K562 (cell line): ENCODE measurements at regions not wholly inside any gene's neighbourhood (a gene's known extent, or its start where the extent isn't known, plus 50 kb on each side); places are given as distances from the start of the nearest gene placed in this dataset.

ENCODE experiments used
- ATAC-seq: fragments of 200-7000 bp; cut with Tn5 transposase; 3 replicates; pipeline ENCODE4 v1.9.1; 2020; ENCODE audit warnings: moderate library complexity
- BruUV-seq: library from RNA; stranded (reverse); fragments of 400-500 nt; replicated peaks from 2 replicates; lab custom pipeline; 2021; lab: Mats Ljungman, UMichigan
- CTCF ChIA-PET: fragments of 300-600 bp; formaldehyde crosslinking; extraction: SDS; loops from one replicate; lab custom pipeline; 2021; ENCODE audit warnings: low intra/inter-chr PET ratio; lab: Yijun Ruan, JAX
- POLR2A ChIA-PET: fragments of 300-600, 350-650 bp; sonication (Branson Sonifier 250); formaldehyde crosslinking; extraction: SDS; loops from one replicate; lab custom pipeline; 2021; ENCODE audit warnings: antibody characterized with exemption, inconsistent platforms; lab: Yijun Ruan, JAX
- DNase-seq, 4 experiments: peaks; one replicate each; pipeline versions ENCODE4 v3.0.0 to v3.0.0-alpha.2; 2011 to 2018; ENCODE audit warnings: low spot score in 3 of 4, mixed read lengths in 3 of 4; ENCODE audit errors: extremely low read depth in 1 of 4
- FAIRE-seq: peaks from 2 replicates; lab custom pipeline; 2011; peaks lifted over from hg19 to GRCh38; lab: Jason Lieb, UNC
- H2AFZ ChIP-seq: 2 replicates; pipeline ENCODE4 v1.6.0; 2011; ENCODE audit warnings: low read depth, low read length, control low read depth, inconsistent platforms
- H3K27ac ChIP-seq: fragments of 200-600 bp; 3 replicates; pipeline ENCODE4 v1.8.0; 2011; ENCODE audit warnings: low read depth, mild to moderate bottlenecking, control low read depth, inconsistent platforms, low read length, moderate library complexity, mixed read lengths; ENCODE audit errors: extremely low read depth
- H3K27me3 ChIP-seq, 2 experiments: fragments of 300-600 bp in 1 of 2; 2 replicates in 1 of 2; 3 replicates in 1 of 2; pipeline versions ENCODE4 v1.6.0 to v1.8.0; 2011; ENCODE audit warnings: inconsistent platforms in 2 of 2, low read length in 2 of 2, mild to moderate bottlenecking in 1 of 2, mixed read lengths in 1 of 2, moderate library complexity in 1 of 2; ENCODE audit not compliant: control insufficient read depth in 2 of 2, insufficient read depth in 2 of 2
- H3K36me3 ChIP-seq: fragments of 300-600 bp; 3 replicates; pipeline ENCODE4 v1.8.0; 2011; ENCODE audit warnings: mild to moderate bottlenecking, low read length, inconsistent platforms; ENCODE audit not compliant: control insufficient read depth, insufficient read depth
- H3K4me1 ChIP-seq, 2 experiments: fragments of 200-600 bp in 1 of 2; replicated peaks in 1 of 2; 2 replicates in 1 of 2; 3 replicates in 1 of 2; pipeline versions ENCODE4 v1.5.1 to v1.8.0; 2011; ENCODE audit warnings: inconsistent platforms in 2 of 2, low read length in 2 of 2, mild to moderate bottlenecking in 1 of 2, mixed read lengths in 1 of 2, moderate library complexity in 1 of 2; ENCODE audit not compliant: control insufficient read depth in 2 of 2, insufficient read depth in 2 of 2
- H3K4me2 ChIP-seq: 2 replicates; pipeline ENCODE4 v1.6.1; 2011; ENCODE audit warnings: low read length, control low read depth, inconsistent platforms, mixed read lengths; ENCODE audit not compliant: insufficient read depth
- H3K4me3 ChIP-seq: fragments of 200-600 bp; sonication (generic), shearing (Covaris generic); 2 replicates; pipeline ENCODE4 v1.5.1; 2016; ENCODE audit warnings: control low read depth, inconsistent platforms
- H3K79me2 ChIP-seq: fragments of 200-600 bp; 3 replicates; pipeline ENCODE4 v1.8.0; 2011; ENCODE audit warnings: low read length, inconsistent platforms; ENCODE audit not compliant: control insufficient read depth, insufficient read depth
- H3K9ac ChIP-seq, 2 experiments: 2 replicates each; pipeline versions ENCODE4 v1.6.0 to v1.6.1; 2011; ENCODE audit warnings: low read depth in 2 of 2, low read length in 2 of 2, control low read depth in 1 of 2, inconsistent platforms in 1 of 2, mild to moderate bottlenecking in 1 of 2, mixed read lengths in 1 of 2; ENCODE audit not compliant: insufficient read depth in 1 of 2
- H3K9me1 ChIP-seq: one replicate; pipeline ENCODE4 v1.6.0; 2011; ENCODE audit warnings: inconsistent platforms, mild to moderate bottlenecking, low read length, moderate library complexity; ENCODE audit not compliant: control insufficient read depth, insufficient read depth
- H3K9me3 ChIP-seq: replicated peaks from 2 replicates; pipeline ENCODE4 v1.5.1; 2011; ENCODE audit warnings: low read depth, low read length, inconsistent platforms; ENCODE audit not compliant: control insufficient read depth, insufficient read depth
- H4K20me1 ChIP-seq: replicated peaks from 2 replicates; pipeline ENCODE4 v1.6.1; 2011; ENCODE audit warnings: low read length, inconsistent platforms, mixed read lengths; ENCODE audit not compliant: control insufficient read depth, insufficient read depth
- CTCFL ChIP-seq: IDR thresholded peaks from 2 replicates; pipeline ENCODE4 v1.6.1; 2011; ENCODE audit warnings: borderline replicate concordance, low read depth, mild to moderate bottlenecking, moderate library complexity, low read length; ENCODE audit not compliant: insufficient read depth, poor library complexity, severe bottlenecking
- GMEB1 ChIP-seq: fragments of 250-450 bp; sonication (Bioruptor Pico); IDR thresholded peaks from 2 replicates; pipeline ENCODE4 v1.4.0; 2020; ENCODE audit warnings: mild to moderate bottlenecking
- POLR2AphosphoS2 ChIP-seq: IDR thresholded peaks from 2 replicates; pipeline ENCODE4 v1.6.1; 2012; ENCODE audit warnings: low read length, improper control_type of control experiment
- THRB ChIP-seq: fragments of 450-650 bp; formaldehyde crosslinking; conservative IDR thresholded peaks from 2 replicates; pipeline ENCODE4 v1.4.0; 2022; ENCODE audit warnings: mild to moderate bottlenecking, missing genetic modification characterization
- U2AF2 ChIP-seq: fragments of 200-400 bp; formaldehyde crosslinking; optimal IDR thresholded peaks from 2 replicates; pipeline ENCODE3; 2017; ENCODE audit warnings: low read depth, mild to moderate bottlenecking, low read length
- ZBTB34 ChIP-seq: fragments of 250-450 bp; sonication (Bioruptor Pico); IDR thresholded peaks from 2 replicates; pipeline ENCODE4 v1.8.0; 2021; ENCODE audit warnings: mild to moderate bottlenecking, moderate library complexity
- ZFPM2 ChIP-seq: fragments of 250-450 bp; sonication (Bioruptor Pico); IDR thresholded peaks from 2 replicates; pipeline ENCODE4 v1.5.1; 2022; ENCODE audit warnings: mild to moderate bottlenecking
- ZNF165 ChIP-seq: fragments of 250-450 bp; sonication (Bioruptor Pico); IDR thresholded peaks from 2 replicates; pipeline ENCODE4 v1.4.0; 2020; ENCODE audit warnings: borderline replicate concordance
- ZNF699 ChIP-seq: fragments of 250-450 bp; sonication (Bioruptor Pico); IDR thresholded peaks from 2 replicates; pipeline ENCODE4 v1.8.0; 2021; ENCODE audit warnings: mild to moderate bottlenecking, moderate library complexity; ENCODE audit not compliant: insufficient replicate concordance
- WGBS: fragments of 100-300 bp; shearing (Covaris generic); methylation state at CpG from one replicate; pipeline ENCODE4 v1.1.6; 2016; ENCODE audit warnings: low coverage, mixed read lengths; ENCODE audit not compliant: insufficient coverage; ENCODE audit errors: missing lambda C conversion rate; 5-methylcytosine and 5-hydroxymethylcytosine counted together
- in situ Hi-C: fragments of 300-500 bp; cut with MboI; formaldehyde crosslinking; loops from 4 replicates; pipeline ENCODE4 v1.15.0; 2018; ENCODE audit warnings: inconsistent platforms, mixed read lengths
- intact Hi-C: fragments of 100-400 bp; cut with micrococcal nuclease; formaldehyde crosslinking; loops from 2 replicates; pipeline ENCODE4 v1.14.2; 2022

- H3K9me1 ChIP-seq = no peaks in the 10 kb centered on the region
- no peak for TF ChIP-seq ZBTB34 (CRISPR knock-in tag)
- WGBS = 3% methylated on average over 6 of the region's 6 CpGs
- FAIRE-seq (no peak), ATAC-seq (no peak), DNase-seq (no peak)
- H3K27me3 ChIP-seq = no peaks in the 10 kb centered on the region
- no peak overlapping the region for H3K4me3 ChIP-seq
- H3K9ac ChIP-seq = no peak overlapping the region
- no peaks in the 10 kb centered on the region for H3K9me3 ChIP-seq
- H3K4me2 ChIP-seq = no peak overlapping the region
- no peaks in the 10 kb centered on the region for H3K79me2 ChIP-seq
- H3K4me1 ChIP-seq = no peaks in the 10 kb centered on the region
- in situ Hi-C loops (no loop called here), intact Hi-C loops (no loop called here)
- H3K27ac ChIP-seq = no peak overlapping the region
- ChIA-PET POLR2A (no interaction called here), CTCF (no interaction called here)
- no peak overlapping the region for H2AFZ ChIP-seq
- no TSS peak for BruUV-seq
- no peaks in the 10 kb centered on the region for H4K20me1 ChIP-seq
- H3K36me3 ChIP-seq = no peaks in the 10 kb centered on the region
Measured at GRCh38 chr12:127822809-127823411, 444.1 kb upstream of the TMEM132C start.

- POLR2A ChIA-PET = no interaction called here
- H3K36me3 ChIP-seq = no peaks in the 10 kb centered on the region
- FAIRE-seq (no peak), ATAC-seq (no peak), DNase-seq (no peak)
- in situ Hi-C loops (no loop called here), intact Hi-C loops (no loop called here)
- BruUV-seq = no TSS peak
- no peaks in the 10 kb centered on the region for H3K27me3 ChIP-seq
- H2AFZ ChIP-seq = no peak overlapping the region
- no peaks in the 10 kb centered on the region for H3K79me2 ChIP-seq
- H3K9ac ChIP-seq = no peak overlapping the region
- WGBS = 0% methylated on average over 4 of the region's 4 CpGs
- CTCF ChIA-PET = no interaction called here
- no peaks in the 10 kb centered on the region for H3K4me1 ChIP-seq
- no peaks in the 10 kb centered on the region for H3K9me3 ChIP-seq
- no peak overlapping the region for H3K4me2 ChIP-seq
- H3K4me3 ChIP-seq = no peak overlapping the region
- no peaks in the 10 kb centered on the region for H3K9me1 ChIP-seq
- H3K27ac ChIP-seq = no peak overlapping the region
- H4K20me1 ChIP-seq = no peaks in the 10 kb centered on the region
- TF ChIP-seq THRB (no peak), POLR2AphosphoS2 (no peak), ZNF165 (CRISPR knock-in tag) (no peak), GMEB1 (CRISPR knock-in tag) (no peak), ZFPM2 (CRISPR knock-in tag) (no peak), U2AF2 (no peak), CTCFL (no peak), ZNF699 (no peak)
Measured at GRCh38 chr12:127823801-127824200, 443.2 kb upstream of the TMEM132C start.
